Panc1 (cell line): ENCODE measurements at regions not wholly inside any gene's neighbourhood (a gene's known extent, or its start where the extent isn't known, plus 50 kb on each side); places are given as distances from the start of the nearest gene placed in this dataset.

ENCODE experiments used
- ATAC-seq: fragments of 200-7000 bp; cut with Tn5 transposase; 2 replicates; pipeline ENCODE4 v1.9.1; 2020; ENCODE audit warnings: mild to moderate bottlenecking, moderate library complexity
- BruUV-seq: library from RNA; stranded (reverse); fragments of 400-500 nt; replicated peaks from 2 replicates; lab custom pipeline; 2021; lab: Mats Ljungman, UMichigan
- CTCF ChIA-PET: fragments of 300-600 bp; sonication (Branson Sonifier 250); formaldehyde crosslinking; loops from one replicate; lab custom pipeline; 2022; ENCODE audit warnings: antibody characterized with exemption; lab: Charles Lee
- POLR2A ChIA-PET: fragments of 300-600 bp; sonication (Branson Sonifier 250); formaldehyde crosslinking; loops from one replicate; lab custom pipeline; 2022; ENCODE audit warnings: antibody characterized with exemption; lab: Charles Lee
- DNase-seq: peaks from one replicate; pipeline ENCODE4 v3.0.0-alpha.2; 2010; ENCODE audit warnings: low read depth, low spot score
- H3K27ac ChIP-seq: 2 replicates; pipeline ENCODE4 v1.5.1; 2011; ENCODE audit warnings: mild to moderate bottlenecking, low read length, inconsistent platforms
- H3K27me3 ChIP-seq: fragments of 200-500 bp; sonication (Bioruptor generic); 2 replicates; pipeline ENCODE4 v1.6.0; 2014; ENCODE audit warnings: low read length, inconsistent platforms; ENCODE audit not compliant: control insufficient read depth, insufficient read depth
- H3K36me3 ChIP-seq: fragments of 200-500 bp; sonication (Bioruptor generic); 2 replicates; pipeline ENCODE4 v1.5.1; 2014; ENCODE audit warnings: inconsistent platforms, mild to moderate bottlenecking, low read length, moderate library complexity; ENCODE audit not compliant: control insufficient read depth, insufficient read depth
- H3K4me1 ChIP-seq: 2 replicates; pipeline ENCODE4 v1.5.1; 2011; ENCODE audit warnings: inconsistent platforms, mild to moderate bottlenecking, low read length, moderate library complexity; ENCODE audit not compliant: control insufficient read depth, insufficient read depth
- H3K4me3 ChIP-seq, 2 experiments: 2 replicates each; pipeline ENCODE4 v1.5.1; 2011 to 2012; ENCODE audit warnings: low read depth in 2 of 2, low read length in 2 of 2, mild to moderate bottlenecking in 2 of 2, inconsistent platforms in 1 of 2, moderate library complexity in 1 of 2
- H3K9me3 ChIP-seq: fragments of 200-500 bp; sonication (Bioruptor generic); 2 replicates; pipeline ENCODE4 v1.5.1; 2014; ENCODE audit warnings: low read depth, mild to moderate bottlenecking, inconsistent platforms, low read length, moderate library complexity; ENCODE audit not compliant: control insufficient read depth, insufficient read depth
- POLR2AphosphoS5 ChIP-seq: IDR thresholded peaks from 2 replicates; pipeline ENCODE4 v1.6.1; 2012; ENCODE audit warnings: mild to moderate bottlenecking, low read depth, low read length, moderate library complexity
- SIN3A ChIP-seq: IDR thresholded peaks from 2 replicates; pipeline ENCODE4 v1.6.1; 2012; ENCODE audit warnings: low read depth, mild to moderate bottlenecking, low read length, moderate library complexity, borderline replicate concordance; ENCODE audit not compliant: insufficient read depth
- TCF7L2 ChIP-seq: IDR thresholded peaks from 2 replicates; pipeline ENCODE4 v1.6.1; 2011; ENCODE audit warnings: mild to moderate bottlenecking, low read depth, low read length, inconsistent platforms
- in situ Hi-C: cut with HindIII; loops from 2 replicates; pipeline ENCODE4 v1.10.0; 2016; ENCODE audit warnings: low sequenced_read_pairs, low pct_unique_long_range_greater_than_20kb
- intact Hi-C: fragments of 100-400 bp; cut with micrococcal nuclease; formaldehyde crosslinking; loops from one replicate; pipeline ENCODE4 v1.10.0; 2022; ENCODE audit not compliant: unreplicated experiment
- TF ChIP-seq, protein P1 (sequence below): fragments of 450-650 bp; IDR thresholded peaks from 2 replicates; pipeline ENCODE4 v1.5.1; 2017; ENCODE audit warnings: mild to moderate bottlenecking
- TF ChIP-seq, protein P2 (sequence below), 2 experiments: IDR thresholded peaks; 2 replicates each; pipeline ENCODE4 v1.6.1; 2011 to 2012; ENCODE audit warnings: low read depth in 2 of 2, control low read depth in 1 of 2, low read length in 1 of 2, mild to moderate bottlenecking in 1 of 2, moderate library complexity in 1 of 2; ENCODE audit not compliant: insufficient read depth in 1 of 2

DNA sequence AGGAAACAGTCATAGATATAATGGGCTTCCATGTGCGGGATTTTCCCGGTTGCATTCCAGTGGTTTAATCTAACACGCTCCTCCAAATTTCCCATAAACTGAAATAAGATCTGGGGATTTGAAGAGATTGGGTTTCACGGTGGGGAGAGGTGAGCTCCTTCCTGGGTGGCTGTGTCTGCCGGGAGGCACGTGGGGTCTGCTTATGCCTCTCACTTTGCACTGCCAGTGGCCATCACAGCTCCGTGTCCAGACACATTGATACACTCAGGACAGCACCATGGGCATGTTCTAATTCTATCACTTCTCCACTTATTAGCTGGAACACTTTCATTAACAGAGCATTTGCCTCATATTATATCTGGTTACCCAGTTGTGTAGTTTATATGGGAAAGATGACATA lies 73.4 kb downstream of the SOX1 start:
- ChIA-PET POLR2A (no interaction called here), CTCF (no interaction called here)
- in situ Hi-C loops: no loop called here
- no peak overlapping the region for H3K4me3 ChIP-seq
- H3K27ac ChIP-seq: no peak overlapping the region
- no peaks in the 10 kb centered on the region for H3K9me3 ChIP-seq
- BruUV-seq: no TSS peak
- no peaks in the 10 kb centered on the region for H3K27me3 ChIP-seq
- no peaks in the 10 kb centered on the region for H3K36me3 ChIP-seq
- TF ChIP-seq, protein P1, sequence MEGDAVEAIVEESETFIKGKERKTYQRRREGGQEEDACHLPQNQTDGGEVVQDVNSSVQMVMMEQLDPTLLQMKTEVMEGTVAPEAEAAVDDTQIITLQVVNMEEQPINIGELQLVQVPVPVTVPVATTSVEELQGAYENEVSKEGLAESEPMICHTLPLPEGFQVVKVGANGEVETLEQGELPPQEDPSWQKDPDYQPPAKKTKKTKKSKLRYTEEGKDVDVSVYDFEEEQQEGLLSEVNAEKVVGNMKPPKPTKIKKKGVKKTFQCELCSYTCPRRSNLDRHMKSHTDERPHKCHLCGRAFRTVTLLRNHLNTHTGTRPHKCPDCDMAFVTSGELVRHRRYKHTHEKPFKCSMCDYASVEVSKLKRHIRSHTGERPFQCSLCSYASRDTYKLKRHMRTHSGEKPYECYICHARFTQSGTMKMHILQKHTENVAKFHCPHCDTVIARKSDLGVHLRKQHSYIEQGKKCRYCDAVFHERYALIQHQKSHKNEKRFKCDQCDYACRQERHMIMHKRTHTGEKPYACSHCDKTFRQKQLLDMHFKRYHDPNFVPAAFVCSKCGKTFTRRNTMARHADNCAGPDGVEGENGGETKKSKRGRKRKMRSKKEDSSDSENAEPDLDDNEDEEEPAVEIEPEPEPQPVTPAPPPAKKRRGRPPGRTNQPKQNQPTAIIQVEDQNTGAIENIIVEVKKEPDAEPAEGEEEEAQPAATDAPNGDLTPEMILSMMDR: no peak
- no peak for TF ChIP-seq POLR2AphosphoS5
- no peak for TF ChIP-seq TCF7L2
- TF ChIP-seq SIN3A: no peak
- TF ChIP-seq, protein P2, sequence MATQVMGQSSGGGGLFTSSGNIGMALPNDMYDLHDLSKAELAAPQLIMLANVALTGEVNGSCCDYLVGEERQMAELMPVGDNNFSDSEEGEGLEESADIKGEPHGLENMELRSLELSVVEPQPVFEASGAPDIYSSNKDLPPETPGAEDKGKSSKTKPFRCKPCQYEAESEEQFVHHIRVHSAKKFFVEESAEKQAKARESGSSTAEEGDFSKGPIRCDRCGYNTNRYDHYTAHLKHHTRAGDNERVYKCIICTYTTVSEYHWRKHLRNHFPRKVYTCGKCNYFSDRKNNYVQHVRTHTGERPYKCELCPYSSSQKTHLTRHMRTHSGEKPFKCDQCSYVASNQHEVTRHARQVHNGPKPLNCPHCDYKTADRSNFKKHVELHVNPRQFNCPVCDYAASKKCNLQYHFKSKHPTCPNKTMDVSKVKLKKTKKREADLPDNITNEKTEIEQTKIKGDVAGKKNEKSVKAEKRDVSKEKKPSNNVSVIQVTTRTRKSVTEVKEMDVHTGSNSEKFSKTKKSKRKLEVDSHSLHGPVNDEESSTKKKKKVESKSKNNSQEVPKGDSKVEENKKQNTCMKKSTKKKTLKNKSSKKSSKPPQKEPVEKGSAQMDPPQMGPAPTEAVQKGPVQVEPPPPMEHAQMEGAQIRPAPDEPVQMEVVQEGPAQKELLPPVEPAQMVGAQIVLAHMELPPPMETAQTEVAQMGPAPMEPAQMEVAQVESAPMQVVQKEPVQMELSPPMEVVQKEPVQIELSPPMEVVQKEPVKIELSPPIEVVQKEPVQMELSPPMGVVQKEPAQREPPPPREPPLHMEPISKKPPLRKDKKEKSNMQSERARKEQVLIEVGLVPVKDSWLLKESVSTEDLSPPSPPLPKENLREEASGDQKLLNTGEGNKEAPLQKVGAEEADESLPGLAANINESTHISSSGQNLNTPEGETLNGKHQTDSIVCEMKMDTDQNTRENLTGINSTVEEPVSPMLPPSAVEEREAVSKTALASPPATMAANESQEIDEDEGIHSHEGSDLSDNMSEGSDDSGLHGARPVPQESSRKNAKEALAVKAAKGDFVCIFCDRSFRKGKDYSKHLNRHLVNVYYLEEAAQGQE (IDR thresholded peaks at IDR 0.05; ENCODE audit: insufficient read depth in 1 of 2, low read depth in 2 of 2, low read length in 1 of 2): no peak
- DNase-seq: no peak
- H3K4me1 ChIP-seq: no peaks in the 10 kb centered on the region
- ATAC-seq: no peak
- intact Hi-C loops: no loop called here

DNA sequence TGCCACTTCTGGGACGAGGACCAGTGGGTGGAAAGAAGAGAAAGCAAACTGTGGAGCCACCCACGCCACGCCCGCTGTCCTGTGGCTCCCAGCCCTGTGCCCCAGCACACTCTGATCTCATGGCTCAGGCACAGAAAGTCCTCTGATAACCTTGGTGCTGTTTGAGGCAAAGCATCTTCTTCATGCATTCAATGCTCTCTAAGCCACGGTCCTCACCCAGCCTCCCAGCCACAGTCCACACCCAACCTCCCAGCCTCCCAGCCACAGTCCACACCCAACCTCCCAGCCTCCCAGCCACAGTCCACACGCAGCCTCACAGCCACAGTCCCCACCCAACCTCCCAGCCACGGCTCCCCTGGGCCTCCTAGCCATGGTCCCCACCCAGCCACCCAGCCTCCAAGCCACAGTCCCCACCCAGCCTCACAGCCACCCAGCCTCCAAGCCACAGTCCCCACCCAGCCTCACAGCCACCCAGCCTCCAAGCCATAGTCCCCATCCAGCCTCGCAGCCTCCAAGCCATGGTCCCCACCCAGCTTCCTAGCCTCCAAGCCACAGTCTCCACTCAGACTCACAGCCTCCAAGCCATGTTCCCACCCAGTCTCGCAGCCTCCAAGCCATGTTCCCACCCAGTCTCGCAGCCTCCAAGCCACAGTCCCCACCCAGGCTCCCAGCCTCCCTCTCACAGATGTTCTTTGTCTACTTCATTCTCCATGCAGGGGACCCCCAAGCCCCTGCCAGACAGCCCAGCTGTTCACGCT lies 74.9 kb downstream of the SOX1 start:
- POLR2A ChIA-PET: no interaction called here
- no peak overlapping the region for H3K27ac ChIP-seq
- no peaks in the 10 kb centered on the region for H3K27me3 ChIP-seq

More for the DNA sequence above, 74.9 kb downstream of the SOX1 start:
- CTCF ChIA-PET: no interaction called here
- Histone ChIP-seq H3K4me3 (no peak overlapping the region), H3K9me3 (no peaks in the 10 kb centered on the region), H3K4me1 (no peaks in the 10 kb centered on the region), H3K36me3 (no peaks in the 10 kb centered on the region)
- ATAC-seq (no peak), DNase-seq (no peak)
- intact Hi-C loops (no loop called here), in situ Hi-C loops (no loop called here)
- no TSS peak for BruUV-seq
- TF ChIP-seq, protein P1: no peak
- TF ChIP-seq POLR2AphosphoS5 (no peak), TCF7L2 (no peak), SIN3A (no peak)
- TF ChIP-seq, protein P2 (IDR thresholded peaks at IDR 0.05; ENCODE audit: insufficient read depth in 1 of 2, low read depth in 2 of 2, low read length in 1 of 2): no peak
